Prostate gland (tissue), 2 donors: ENCODE measurements at regions not wholly inside any gene's neighbourhood (a gene's known extent, or its start where the extent isn't known, plus 50 kb on each side); places are given as distances from the start of the nearest gene placed in this dataset.

Experiments
- DNase-seq: peaks from one replicate; pipeline ENCODE4 v3.0.0-alpha.2; 2019; ENCODE audit warnings: low spot score
- H3K27ac ChIP-seq, 2 donors: fragments of 200-600 bp; sonication (generic); 2 replicates each; pipeline ENCODE4 v1.5.1; 2017 to 2019
- H3K27me3 ChIP-seq: fragments of 200-600 bp; sonication (generic); replicated peaks from 2 replicates; pipeline ENCODE4 v1.5.1; 2019; ENCODE audit not compliant: insufficient read depth
- H3K36me3 ChIP-seq, 2 donors: fragments of 200-600 bp; sonication (generic); 1 replicate in 1 of 2; 2 replicates in 1 of 2; pipeline versions ENCODE4 v1.5.1 to v1.8.1; 2017 to 2019
- H3K4me1 ChIP-seq: fragments of 200-600 bp; sonication (generic); replicated peaks from 2 replicates; pipeline ENCODE4 v1.5.1; 2019
- H3K4me3 ChIP-seq, 2 donors: fragments of 200-600 bp; sonication (generic); 2 replicates each; pipeline ENCODE4 v1.5.1; 2017 to 2019
- H3K9me3 ChIP-seq: fragments of 200-600 bp; sonication (generic); 2 replicates; pipeline ENCODE4 v1.5.1; 2017
- CTCF ChIP-seq, 4 experiments: fragments of 200-600 bp in 2 of 4; fragments of 450-650 bp in 2 of 4; sonication (generic) in 2 of 4; IDR thresholded peaks; 1 replicate in 3 of 4; 2 replicates in 1 of 4; pipeline ENCODE4 v1.5.1; 2016 to 2019; ENCODE audit warnings: antibody characterized with exemption in 4 of 4, mild to moderate bottlenecking in 2 of 4, moderate library complexity in 2 of 4
- POLR2A ChIP-seq: fragments of 450-650 bp; IDR thresholded peaks from one replicate; pipeline ENCODE4 v1.6.1; 2016; ENCODE audit warnings: antibody characterized with exemption, mild to moderate bottlenecking
- POLR2AphosphoS5 ChIP-seq: sonication (generic); formaldehyde crosslinking; IDR thresholded peaks from one replicate; pipeline ENCODE4 v1.6.1; 2017; ENCODE audit warnings: antibody characterized with exemption
- WGBS: methylation state at CpG from one replicate; pipeline ENCODE4 v1.1.5; 2018; 5-methylcytosine and 5-hydroxymethylcytosine counted together
- intact Hi-C: fragments of 100-400 bp; cut with DNase I; formaldehyde crosslinking; loops from one replicate; pipeline ENCODE4 v1.14.2; 2022

GRCh38 chr1:189141056-189141455 is 1336.6 kb downstream of the BRINP3 start:
- H3K27ac ChIP-seq = no peak overlapping the region
- no peaks in the 10 kb centered on the region for H3K4me1 ChIP-seq
- H3K27me3 ChIP-seq = no peaks in the 10 kb centered on the region
- H3K9me3 ChIP-seq = no peaks in the 10 kb centered on the region
- no peak for DNase-seq
- no peak for TF ChIP-seq POLR2A
- TF ChIP-seq POLR2AphosphoS5 = no peak
- TF ChIP-seq CTCF (IDR thresholded peaks at IDR 0.05) = no peak
- no peaks in the 10 kb centered on the region for H3K36me3 ChIP-seq
- WGBS = 77% methylated on average over 2 of the region's 2 CpGs
- H3K4me3 ChIP-seq = no peak overlapping the region
- intact Hi-C loops = no loop called here

DNA sequence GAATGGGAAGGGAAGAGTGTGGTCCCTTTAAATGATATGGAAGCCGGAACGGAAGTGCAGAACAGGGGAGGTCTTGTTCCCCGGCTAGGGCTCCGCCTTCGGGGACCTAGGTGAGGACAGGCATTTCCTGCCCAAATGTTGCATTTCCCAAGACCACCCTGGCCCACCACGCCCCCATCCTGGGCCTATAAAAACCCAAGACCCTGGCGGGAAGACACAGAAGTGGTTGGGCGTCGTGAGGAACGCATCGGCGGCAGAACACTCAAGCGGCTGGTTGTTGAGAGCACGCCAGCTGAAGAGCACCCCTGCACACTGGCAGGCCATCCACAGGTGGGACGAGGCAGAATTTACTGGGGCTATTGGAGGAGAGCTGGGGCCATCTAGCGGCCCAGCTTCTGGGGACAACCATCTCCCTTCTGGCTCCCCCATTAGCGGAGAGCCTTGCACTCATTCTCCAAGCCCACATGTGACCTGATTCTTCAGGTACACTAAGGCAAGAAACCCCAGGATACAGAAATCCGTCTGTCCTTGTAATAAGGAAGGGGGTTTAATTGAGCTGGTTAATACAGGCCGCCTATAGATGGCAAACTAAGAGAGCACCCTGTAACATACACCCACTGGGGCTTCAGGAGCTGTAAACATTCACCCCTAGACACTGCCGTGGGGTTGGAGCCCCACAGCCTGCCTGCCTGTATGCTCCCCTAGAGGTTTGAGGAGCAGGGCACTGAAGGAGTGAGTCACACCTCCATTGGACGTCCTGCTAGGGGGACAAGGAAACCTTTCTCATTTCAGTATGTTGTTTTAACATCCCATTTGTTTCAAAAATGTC is 1327.9 kb downstream of the BRINP3 start:
- 82% methylated on average over 21 of the region's 21 CpGs for WGBS

GRCh38 chr1:189150624-189151023 is 1327.0 kb downstream of the BRINP3 start:
- no peak for TF ChIP-seq POLR2A
- TF ChIP-seq CTCF (IDR thresholded peaks at IDR 0.05) = no peak

More for the DNA sequence above, 1327.9 kb downstream of the BRINP3 start:
- Histone ChIP-seq H3K4me1 (no peaks in the 10 kb centered on the region), H3K27ac (no peak overlapping the region), H3K36me3 (no peaks in the 10 kb centered on the region), H3K27me3 (no peaks in the 10 kb centered on the region), H3K4me3 (no peak overlapping the region), H3K9me3 (no peaks in the 10 kb centered on the region)
- intact Hi-C loops = no loop called here
- TF ChIP-seq CTCF (IDR thresholded peaks at IDR 0.05) = no peak
- no peak for TF ChIP-seq POLR2AphosphoS5
- no peak for TF ChIP-seq POLR2A
- no peak for DNase-seq

GRCh38 chr1:189151361-189151760 is 1326.3 kb downstream of the BRINP3 start:
- DNase-seq = no peak
- WGBS = 65% methylated on average over 2 of the region's 2 CpGs
- no peak overlapping the region for H3K4me3 ChIP-seq
- no peaks in the 10 kb centered on the region for H3K27me3 ChIP-seq
- TF ChIP-seq POLR2A = no peak
- no peak for TF ChIP-seq CTCF (IDR thresholded peaks at IDR 0.05)
- TF ChIP-seq POLR2AphosphoS5 = no peak
- H3K4me1 ChIP-seq = no peaks in the 10 kb centered on the region
- H3K27ac ChIP-seq = no peak overlapping the region
- intact Hi-C loops = no loop called here
- H3K9me3 ChIP-seq = no peaks in the 10 kb centered on the region
- no peaks in the 10 kb centered on the region for H3K36me3 ChIP-seq

More at GRCh38 chr1:189150624-189151023, 1327.0 kb downstream of the BRINP3 start:
- 89% methylated on average over 6 of the region's 6 CpGs for WGBS
- Histone ChIP-seq H3K27ac (no peak overlapping the region), H3K36me3 (no peaks in the 10 kb centered on the region), H3K27me3 (no peaks in the 10 kb centered on the region), H3K4me1 (no peaks in the 10 kb centered on the region), H3K4me3 (no peak overlapping the region), H3K9me3 (no peaks in the 10 kb centered on the region)
- no peak for DNase-seq
- intact Hi-C loops = no loop called here

GRCh38 chr1:189152685-189153084 is 1325.0 kb downstream of the BRINP3 start:
- Histone ChIP-seq H3K4me1 (no peaks in the 10 kb centered on the region), H3K4me3 (no peak overlapping the region), H3K27me3 (no peaks in the 10 kb centered on the region), H3K9me3 (no peaks in the 10 kb centered on the region), H3K36me3 (no peaks in the 10 kb centered on the region), H3K27ac (no peak overlapping the region)
- intact Hi-C loops = no loop called here
- TF ChIP-seq CTCF (IDR thresholded peaks at IDR 0.05) (no peak), POLR2A (no peak), POLR2AphosphoS5 (no peak)
- 47% methylated on average over 1 of the region's 1 CpG for whole genome bisulfite sequencing
- no peak for DNase-seq
